Nephron (organoid): ENCODE measurements at regions not wholly inside any gene's neighbourhood (a gene's known extent, or its start where the extent isn't known, plus 50 kb on each side); places are given as distances from the start of the nearest gene placed in this dataset.

Experiments
- H3K27ac Mint-ChIP-seq, 3 experiments: 2 replicates each; pipeline ENCODE4 v1.8.0; 2020; ENCODE audit warnings: mixed read lengths in 3 of 3, mild to moderate bottlenecking in 2 of 3, moderate library complexity in 1 of 3
- H3K27me3 Mint-ChIP-seq: 2 replicates; pipeline ENCODE4 v1.8.0; 2021; ENCODE audit warnings: low read depth, mild to moderate bottlenecking, moderate library complexity, mixed read lengths
- H3K36me3 Mint-ChIP-seq: 2 replicates; pipeline ENCODE4 v1.8.0; 2020; ENCODE audit warnings: low read depth, mixed read lengths
- H3K4me1 Mint-ChIP-seq: 2 replicates; pipeline ENCODE4 v1.8.0; 2020; ENCODE audit warnings: mixed read lengths
- H3K4me3 Mint-ChIP-seq, 3 experiments: 2 replicates each; pipeline ENCODE4 v1.8.0; 2020; ENCODE audit warnings: mild to moderate bottlenecking in 3 of 3, mixed read lengths in 3 of 3, moderate library complexity in 2 of 3
- H3K9me3 Mint-ChIP-seq: 2 replicates; pipeline ENCODE4 v1.8.0; 2020; ENCODE audit warnings: mixed read lengths
- TF ChIP-seq, protein P1 (sequence below), 3 experiments: fragments of 200-600 bp; sonication (generic); IDR thresholded peaks; one replicate each; pipeline ENCODE4 v1.5.0; 2021; ENCODE audit warnings: antibody characterized with exemption in 3 of 3; ENCODE audit not compliant: unreplicated experiment in 3 of 3

- no peaks in the 10 kb centered on the region for H3K4me1 Mint-ChIP-seq
- TF ChIP-seq, protein P1, sequence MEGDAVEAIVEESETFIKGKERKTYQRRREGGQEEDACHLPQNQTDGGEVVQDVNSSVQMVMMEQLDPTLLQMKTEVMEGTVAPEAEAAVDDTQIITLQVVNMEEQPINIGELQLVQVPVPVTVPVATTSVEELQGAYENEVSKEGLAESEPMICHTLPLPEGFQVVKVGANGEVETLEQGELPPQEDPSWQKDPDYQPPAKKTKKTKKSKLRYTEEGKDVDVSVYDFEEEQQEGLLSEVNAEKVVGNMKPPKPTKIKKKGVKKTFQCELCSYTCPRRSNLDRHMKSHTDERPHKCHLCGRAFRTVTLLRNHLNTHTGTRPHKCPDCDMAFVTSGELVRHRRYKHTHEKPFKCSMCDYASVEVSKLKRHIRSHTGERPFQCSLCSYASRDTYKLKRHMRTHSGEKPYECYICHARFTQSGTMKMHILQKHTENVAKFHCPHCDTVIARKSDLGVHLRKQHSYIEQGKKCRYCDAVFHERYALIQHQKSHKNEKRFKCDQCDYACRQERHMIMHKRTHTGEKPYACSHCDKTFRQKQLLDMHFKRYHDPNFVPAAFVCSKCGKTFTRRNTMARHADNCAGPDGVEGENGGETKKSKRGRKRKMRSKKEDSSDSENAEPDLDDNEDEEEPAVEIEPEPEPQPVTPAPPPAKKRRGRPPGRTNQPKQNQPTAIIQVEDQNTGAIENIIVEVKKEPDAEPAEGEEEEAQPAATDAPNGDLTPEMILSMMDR (IDR thresholded peaks at IDR 0.05; ENCODE audit: unreplicated experiment in 3 of 3), result no peak
- H3K27ac Mint-ChIP-seq, result no peak overlapping the region
- no peak overlapping the region for H3K4me3 Mint-ChIP-seq
- H3K9me3 Mint-ChIP-seq, result peaks cover 48% of the 10 kb centered on the region
- H3K36me3 Mint-ChIP-seq, result no peaks in the 10 kb centered on the region
- no peaks in the 10 kb centered on the region for H3K27me3 Mint-ChIP-seq
Measured at GRCh38 chr2:88810488-88810887, 119.0 kb downstream of the RPIA start.

DNA sequence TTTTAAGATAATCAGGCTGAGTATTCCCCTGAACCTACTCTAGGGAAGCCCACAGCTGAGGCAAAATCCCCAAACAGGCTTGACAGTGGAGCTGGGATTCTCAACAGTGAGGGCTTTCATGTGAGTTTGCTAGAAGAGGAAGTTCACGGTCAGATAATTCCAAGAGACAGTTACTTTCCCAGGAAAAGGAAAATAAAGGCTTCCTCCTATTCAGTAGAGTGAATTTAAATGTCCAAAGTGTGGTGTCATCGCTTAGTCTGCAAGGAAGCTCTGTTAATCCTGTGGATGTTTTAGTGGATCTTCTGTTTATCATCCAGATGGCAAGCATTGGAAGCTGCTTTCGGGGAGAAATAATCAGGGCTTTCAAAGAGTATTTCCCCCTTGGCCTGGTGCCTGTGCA lies 119.8 kb downstream of the RPIA start:
- Mint-ChIP-seq H3K4me1 (no peaks in the 10 kb centered on the region), H3K4me3 (no peak overlapping the region), H3K9me3 (peaks cover 51% of the 10 kb centered on the region), H3K36me3 (no peaks in the 10 kb centered on the region), H3K27me3 (no peaks in the 10 kb centered on the region), H3K27ac (no peak overlapping the region)
- TF ChIP-seq, protein P1 (IDR thresholded peaks at IDR 0.05; ENCODE audit: unreplicated experiment in 3 of 3), result no peak

DNA sequence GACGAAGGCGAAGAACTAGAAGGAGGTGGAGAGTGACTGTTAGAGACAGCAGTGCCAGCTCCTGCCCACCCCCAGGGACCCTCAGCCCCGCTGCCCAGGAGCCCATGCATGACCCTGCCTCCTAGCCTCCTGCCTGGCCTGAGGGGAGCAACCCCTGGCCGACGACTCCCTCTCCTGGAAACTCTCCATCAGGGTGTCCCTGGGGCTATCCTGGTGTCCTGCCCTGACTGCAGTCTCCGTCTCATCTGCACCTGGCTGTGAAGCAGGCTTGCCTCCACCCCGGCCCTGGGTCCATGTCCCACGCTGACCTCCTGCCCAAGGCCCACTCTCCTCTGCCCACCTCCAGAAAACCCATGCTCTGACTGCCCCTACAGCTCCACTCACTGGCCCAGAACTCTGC lies 120.2 kb downstream of the RPIA start:
- H3K4me3 Mint-ChIP-seq, result no peak overlapping the region
- no peaks in the 10 kb centered on the region for H3K4me1 Mint-ChIP-seq
- no peaks in the 10 kb centered on the region for H3K36me3 Mint-ChIP-seq
- no peak overlapping the region for H3K27ac Mint-ChIP-seq
- peaks cover 55% of the 10 kb centered on the region for H3K9me3 Mint-ChIP-seq
- TF ChIP-seq, protein P1 (IDR thresholded peaks at IDR 0.05; ENCODE audit: unreplicated experiment in 3 of 3), result no peak
- H3K27me3 Mint-ChIP-seq, result no peaks in the 10 kb centered on the region

GRCh38 chr2:88813612-88814011 lies 122.1 kb downstream of the RPIA start:
- H3K9me3 Mint-ChIP-seq, result peaks cover 60% of the 10 kb centered on the region
- H3K27ac Mint-ChIP-seq, result no peak overlapping the region
- H3K27me3 Mint-ChIP-seq, result no peaks in the 10 kb centered on the region
- TF ChIP-seq, protein P1 (IDR thresholded peaks at IDR 0.05; ENCODE audit: unreplicated experiment in 3 of 3), result no peak
- H3K36me3 Mint-ChIP-seq, result no peaks in the 10 kb centered on the region
- H3K4me1 Mint-ChIP-seq, result no peaks in the 10 kb centered on the region
- H3K4me3 Mint-ChIP-seq, result no peak overlapping the region

DNA sequence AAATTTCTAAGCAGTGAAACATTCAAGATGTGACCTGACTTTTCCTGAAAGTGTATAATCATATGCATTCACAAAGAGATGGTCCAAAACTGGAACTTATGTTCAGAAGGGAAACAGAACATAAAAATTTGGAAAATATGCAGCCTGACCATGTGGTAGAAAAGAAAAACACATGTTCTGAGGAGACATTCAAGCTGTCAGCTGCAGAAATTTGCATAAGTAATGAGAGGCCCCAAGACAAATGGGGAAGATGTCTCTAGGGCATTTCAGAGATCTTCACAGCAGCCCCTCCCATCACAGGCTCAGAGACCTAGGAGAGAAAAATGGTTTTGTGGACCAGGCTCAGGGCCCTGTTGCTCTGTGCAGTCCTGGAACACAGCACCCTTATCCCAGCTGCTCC lies 123.8 kb downstream of the RPIA start:
- no peak overlapping the region for H3K4me3 Mint-ChIP-seq
- TF ChIP-seq, protein P1 (IDR thresholded peaks at IDR 0.05; ENCODE audit: unreplicated experiment in 3 of 3), result no peak
- peaks cover 56% of the 10 kb centered on the region for H3K9me3 Mint-ChIP-seq
- no peaks in the 10 kb centered on the region for H3K4me1 Mint-ChIP-seq
- H3K27me3 Mint-ChIP-seq, result no peaks in the 10 kb centered on the region
- H3K27ac Mint-ChIP-seq, result no peak overlapping the region
- no peaks in the 10 kb centered on the region for H3K36me3 Mint-ChIP-seq

DNA sequence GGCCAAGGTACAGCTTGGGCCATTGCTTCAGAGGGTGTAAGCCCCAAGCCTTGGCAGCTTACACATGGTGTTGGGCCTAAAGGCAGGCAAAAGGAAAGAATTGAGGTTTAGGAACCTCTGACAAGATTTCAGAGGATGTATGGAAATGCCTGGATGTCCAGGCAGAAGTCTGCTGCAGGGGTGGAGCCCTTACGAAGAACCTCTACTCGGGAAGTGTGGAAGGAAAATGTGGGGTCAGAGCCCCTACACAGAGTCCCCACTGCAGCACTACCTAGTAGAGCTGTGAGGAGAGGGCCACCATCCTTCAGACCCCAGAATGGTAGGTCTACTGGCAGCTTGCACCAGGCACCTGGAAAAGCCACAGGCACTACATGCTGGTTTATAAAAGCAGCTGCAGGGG lies 124.2 kb downstream of the RPIA start:
- Mint-ChIP-seq H3K4me3 (no peak overlapping the region), H3K27me3 (no peaks in the 10 kb centered on the region), H3K27ac (no peak overlapping the region), H3K36me3 (no peaks in the 10 kb centered on the region), H3K4me1 (no peaks in the 10 kb centered on the region), H3K9me3 (peaks cover 60% of the 10 kb centered on the region)
- TF ChIP-seq, protein P1 (IDR thresholded peaks at IDR 0.05; ENCODE audit: unreplicated experiment in 3 of 3), result no peak
